Osteocyte (in vitro differentiated cells): ENCODE measurements at regions not wholly inside any gene's neighbourhood (a gene's known extent, or its start where the extent isn't known, plus 50 kb on each side); places are given as distances from the start of the nearest gene placed in this dataset.

Source experiments
- DNase-seq: peaks from one replicate; pipeline ENCODE4 v3.0.0; 2021; ENCODE audit warnings: mixed read lengths; ENCODE audit not compliant: unreplicated experiment; ENCODE audit errors: extremely low spot score
- H3K27ac Mint-ChIP-seq: one replicate; pipeline ENCODE4 v1.8.0; 2021; ENCODE audit warnings: mild to moderate bottlenecking, mixed read lengths; ENCODE audit not compliant: unreplicated experiment
- H3K27me3 Mint-ChIP-seq: one replicate; pipeline ENCODE4 v1.8.0; 2021; ENCODE audit warnings: mixed read lengths; ENCODE audit not compliant: unreplicated experiment
- H3K36me3 Mint-ChIP-seq: one replicate; pipeline ENCODE4 v1.8.0; 2021; ENCODE audit warnings: mixed read lengths; ENCODE audit not compliant: unreplicated experiment
- H3K4me1 Mint-ChIP-seq: one replicate; pipeline ENCODE4 v1.8.0; 2021; ENCODE audit warnings: mixed read lengths; ENCODE audit not compliant: unreplicated experiment
- H3K4me3 Mint-ChIP-seq: one replicate; pipeline ENCODE4 v1.8.0; 2021; ENCODE audit warnings: mild to moderate bottlenecking, moderate library complexity, mixed read lengths; ENCODE audit not compliant: unreplicated experiment
- H3K9me3 Mint-ChIP-seq: one replicate; pipeline ENCODE4 v1.8.0; 2021; ENCODE audit warnings: mixed read lengths; ENCODE audit not compliant: unreplicated experiment
- CTCF ChIP-seq: fragments of 200-600 bp; sonication (generic); IDR thresholded peaks from 2 replicates; pipeline ENCODE4 v1.5.0; 2021; ENCODE audit warnings: antibody characterized with exemption, mild to moderate bottlenecking, moderate library complexity

- no peak for TF ChIP-seq CTCF
- no peak overlapping the region for H3K4me3 Mint-ChIP-seq
- DNase-seq: no peak
- no peaks in the 10 kb centered on the region for H3K27me3 Mint-ChIP-seq
- no peak overlapping the region for H3K27ac Mint-ChIP-seq
- H3K36me3 Mint-ChIP-seq: no peaks in the 10 kb centered on the region
- H3K9me3 Mint-ChIP-seq: no peaks in the 10 kb centered on the region
- peaks cover 2% of the 10 kb centered on the region for H3K4me1 Mint-ChIP-seq
These were observed 103.4 kb upstream of the IGSF10 start for GRCh38 chr3:151564261-151564660.

GRCh38 chr3:151563305-151563704, 102.4 kb upstream of the IGSF10 start:
- no peak overlapping the region for H3K27ac Mint-ChIP-seq
- peaks cover 6% of the 10 kb centered on the region for H3K4me1 Mint-ChIP-seq
- TF ChIP-seq CTCF: no peak
- no peaks in the 10 kb centered on the region for H3K9me3 Mint-ChIP-seq
- no peak for DNase-seq
- no peak overlapping the region for H3K4me3 Mint-ChIP-seq
- H3K36me3 Mint-ChIP-seq: no peaks in the 10 kb centered on the region
- H3K27me3 Mint-ChIP-seq: no peaks in the 10 kb centered on the region

GRCh38 chr3:151562891-151563290, 102.0 kb upstream of the IGSF10 start:
- Mint-ChIP-seq H3K27me3 (no peaks in the 10 kb centered on the region), H3K27ac (no peak overlapping the region), H3K4me1 (peaks cover 6% of the 10 kb centered on the region), H3K9me3 (no peaks in the 10 kb centered on the region), H3K4me3 (no peak overlapping the region), H3K36me3 (no peaks in the 10 kb centered on the region)
- TF ChIP-seq CTCF: no peak
- DNase-seq: no peak

- no peak for DNase-seq
- no peak for TF ChIP-seq CTCF
- Mint-ChIP-seq H3K27me3 (no peaks in the 10 kb centered on the region), H3K27ac (no peak overlapping the region), H3K4me1 (peaks cover 6% of the 10 kb centered on the region), H3K9me3 (no peaks in the 10 kb centered on the region), H3K4me3 (no peak overlapping the region), H3K36me3 (no peaks in the 10 kb centered on the region)
These were observed 101.0 kb upstream of the IGSF10 start for GRCh38 chr3:151561878-151562277.

GRCh38 chr3:151560738-151561137, 99.9 kb upstream of the IGSF10 start:
- no peak overlapping the region for H3K27ac Mint-ChIP-seq
- peaks cover 11% of the 10 kb centered on the region for H3K4me1 Mint-ChIP-seq
- no peak overlapping the region for H3K4me3 Mint-ChIP-seq
- H3K27me3 Mint-ChIP-seq: no peaks in the 10 kb centered on the region
- TF ChIP-seq CTCF: no peak
- H3K9me3 Mint-ChIP-seq: no peaks in the 10 kb centered on the region
- no peak for DNase-seq
- H3K36me3 Mint-ChIP-seq: no peaks in the 10 kb centered on the region
